NCI-H748 (cell line): ENCODE measurements at regions not wholly inside any gene's neighbourhood (a gene's known extent, or its start where the extent isn't known, plus 50 kb on each side); places are given as distances from the start of the nearest gene placed in this dataset.
A peak's percentile ranks its signal among the peaks of the same experiment; 100 is the strongest.

Source experiments
- DNase-seq: peaks from one replicate; lab custom pipeline; 2025; ENCODE audit not compliant: unreplicated experiment; lab: John Stamatoyannopoulos, UW

DNA sequence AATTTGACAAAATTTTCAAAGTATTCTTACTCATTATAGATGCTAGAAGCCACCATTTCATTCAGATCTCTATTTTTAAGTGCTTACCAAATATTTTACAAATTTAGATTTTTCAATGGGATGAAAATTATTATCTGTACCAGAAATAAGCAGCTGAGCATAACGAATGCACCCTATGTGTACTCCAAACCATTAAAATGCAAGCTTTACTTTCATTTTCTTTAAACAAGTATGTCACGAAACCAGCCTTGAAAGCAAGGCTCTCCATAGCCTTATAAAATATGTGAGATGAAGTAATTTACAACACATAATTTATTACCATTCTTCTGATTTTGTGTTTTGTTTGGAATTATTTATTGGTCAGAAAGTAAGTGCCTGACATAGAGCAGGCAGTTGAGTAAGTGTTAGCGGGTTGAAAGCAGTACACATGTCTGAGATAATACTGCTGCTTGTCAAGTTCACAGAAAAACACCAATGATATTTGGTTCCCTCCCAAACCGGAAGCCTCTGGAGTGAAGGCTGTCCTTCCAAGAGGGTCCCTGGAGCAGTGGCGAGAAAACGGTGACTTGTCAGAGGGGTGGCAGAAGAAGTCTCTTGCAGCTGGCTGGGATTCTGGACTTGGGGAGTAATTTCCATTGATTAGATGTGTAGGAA is 322.7 kb upstream of the PFKP start:
- no peak for DNase-seq

DNA sequence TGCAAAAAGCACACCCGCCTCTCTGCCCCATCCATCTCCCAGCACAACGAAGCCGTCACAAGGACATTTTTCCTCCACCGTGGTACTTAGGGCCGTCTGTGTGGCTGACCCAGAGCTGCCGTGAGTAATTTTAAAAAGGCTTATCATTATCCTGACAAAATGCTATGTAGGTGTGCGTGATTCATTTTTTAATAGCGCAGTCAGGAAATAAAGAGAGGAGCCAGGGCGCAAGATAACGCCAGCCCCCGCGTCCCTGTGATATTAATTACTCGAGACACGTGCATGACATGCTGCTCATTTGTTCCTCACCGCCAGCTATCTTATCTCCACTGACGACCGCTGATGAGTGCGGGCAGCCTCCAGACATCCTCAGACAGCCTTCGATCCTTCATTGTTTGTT is 332.7 kb upstream of the PFKP start:
- no peak for DNase-seq

DNA sequence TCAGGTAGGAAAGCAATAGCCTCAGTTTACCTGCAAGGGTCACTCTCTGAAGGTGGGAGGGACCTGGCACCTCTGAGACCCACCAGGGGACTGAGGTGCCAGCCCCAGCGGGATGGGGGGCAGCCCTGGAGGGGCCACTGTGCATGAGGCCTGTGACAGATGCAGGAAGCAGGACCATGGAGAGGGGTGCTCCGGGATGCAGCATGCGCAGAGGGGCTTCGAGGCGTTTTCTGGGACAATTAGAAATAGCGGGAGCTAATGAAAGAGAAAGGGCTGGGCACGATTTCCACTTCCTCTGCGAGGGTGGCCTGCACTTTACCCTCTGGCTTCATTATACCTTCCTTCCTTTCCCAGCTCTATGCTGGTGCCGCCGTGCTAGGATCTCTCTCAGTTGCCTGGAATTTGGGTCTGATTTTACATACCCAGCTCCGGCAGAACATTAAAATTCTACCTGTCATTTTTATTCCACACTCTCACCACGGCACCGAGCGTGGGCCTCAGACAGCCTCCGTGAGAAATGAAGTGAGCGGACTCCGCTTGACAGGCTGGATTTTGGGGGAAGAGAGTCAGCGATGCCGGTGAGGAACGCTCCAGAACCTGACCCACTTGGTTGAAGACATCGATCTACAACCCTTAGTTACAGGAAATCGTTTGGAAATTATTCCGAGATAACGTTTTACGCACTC is 333.9 kb upstream of the PFKP start:
- DNase-seq: no peak

DNA sequence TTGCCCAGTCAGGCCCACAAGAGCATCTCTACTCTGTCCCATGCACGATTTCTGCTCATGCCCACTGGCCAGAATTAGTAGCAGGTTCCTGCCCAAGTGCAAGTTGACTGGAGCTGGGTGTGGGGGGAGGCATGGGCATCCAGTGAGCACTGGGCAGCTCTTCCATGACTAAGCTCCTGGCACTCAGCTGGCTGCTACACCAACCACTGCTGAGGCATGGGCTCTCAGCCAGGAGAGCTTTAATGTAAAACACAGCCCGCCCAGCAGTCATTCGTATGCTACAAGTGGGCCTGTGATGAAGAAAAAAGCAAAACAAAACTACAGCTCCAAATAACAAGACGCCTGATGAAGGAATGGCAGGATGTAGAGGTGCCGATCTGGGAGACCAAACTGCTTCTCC is 335.4 kb upstream of the PFKP start:
- DNase-seq: no peak

DNA sequence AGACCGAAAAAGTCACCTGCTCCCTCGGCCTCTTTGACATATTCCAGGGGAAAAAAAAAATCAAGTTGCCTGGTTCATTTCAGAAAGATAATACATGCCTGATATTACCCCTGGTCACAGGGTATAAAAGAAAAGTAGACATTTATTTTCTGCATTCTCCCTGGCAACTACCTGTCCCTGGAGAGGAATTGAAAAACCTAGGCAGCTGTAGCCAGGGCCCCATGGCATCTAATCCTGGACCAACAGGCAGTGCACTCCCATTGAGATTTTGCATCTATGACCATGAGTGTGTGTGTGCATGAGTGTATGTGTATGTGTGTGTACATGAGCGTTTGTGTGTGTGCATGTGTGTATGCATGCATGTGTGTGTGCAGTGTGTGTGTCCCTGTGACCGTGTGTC is 338.2 kb upstream of the PFKP start:
- no peak for DNase-seq

DNA sequence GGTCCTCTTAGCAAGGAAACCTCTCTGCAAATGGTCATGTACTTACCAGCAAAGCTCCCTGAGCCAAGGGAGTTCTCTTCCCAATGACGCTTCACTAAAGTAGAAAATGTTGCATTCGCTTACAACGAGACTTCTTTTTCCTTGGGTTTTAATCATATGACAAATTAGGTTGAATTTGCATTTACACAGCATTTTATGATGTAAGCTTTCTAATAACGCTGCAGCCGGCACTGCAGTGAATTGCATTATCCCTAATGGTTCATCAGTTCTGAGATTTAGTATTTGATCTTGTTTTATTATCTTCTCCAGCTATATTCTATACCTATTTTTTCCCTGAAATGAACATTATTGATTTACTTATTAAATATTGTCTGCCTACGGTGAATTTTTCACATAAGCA is 339.3 kb upstream of the PFKP start:
- no peak for DNase-seq

DNA sequence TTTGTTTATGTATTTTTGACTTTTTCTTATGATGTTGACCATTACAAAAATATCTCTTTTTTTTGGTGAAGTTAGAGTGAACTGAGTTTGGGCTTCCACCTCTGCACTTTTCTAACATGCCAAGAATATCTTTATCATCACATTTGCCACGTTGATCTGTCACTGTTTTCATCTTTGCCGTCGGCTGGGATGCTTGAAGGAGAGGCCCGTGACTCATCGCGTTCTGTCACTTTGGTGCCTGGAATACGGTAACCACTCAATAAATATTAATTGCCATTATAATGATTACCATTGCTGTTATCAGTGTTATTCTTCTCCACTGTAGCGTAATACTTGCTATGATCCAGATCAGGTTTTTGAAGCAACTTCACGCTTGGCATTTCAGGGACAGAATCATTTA is 350.8 kb upstream of the PFKP start:
- no peak for DNase-seq

DNA sequence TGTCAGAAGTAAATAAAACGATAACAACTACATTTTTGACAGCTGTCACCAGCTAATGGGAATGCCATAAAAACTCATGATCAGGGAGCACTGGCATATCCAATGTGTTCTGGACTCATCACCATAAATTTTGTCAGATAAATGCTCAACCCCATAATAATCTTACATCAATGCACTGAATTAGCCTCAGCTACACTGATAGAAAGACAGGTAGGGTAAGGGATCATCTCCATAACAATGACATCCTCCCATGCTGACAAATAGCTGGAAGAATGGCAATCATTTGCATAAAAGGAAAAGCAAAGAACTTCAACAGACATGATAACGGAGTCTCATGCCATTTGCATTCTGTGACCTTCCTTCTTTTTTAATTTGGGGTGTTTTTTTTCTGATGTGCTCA is 352.8 kb upstream of the PFKP start:
- no peak for DNase-seq

DNA sequence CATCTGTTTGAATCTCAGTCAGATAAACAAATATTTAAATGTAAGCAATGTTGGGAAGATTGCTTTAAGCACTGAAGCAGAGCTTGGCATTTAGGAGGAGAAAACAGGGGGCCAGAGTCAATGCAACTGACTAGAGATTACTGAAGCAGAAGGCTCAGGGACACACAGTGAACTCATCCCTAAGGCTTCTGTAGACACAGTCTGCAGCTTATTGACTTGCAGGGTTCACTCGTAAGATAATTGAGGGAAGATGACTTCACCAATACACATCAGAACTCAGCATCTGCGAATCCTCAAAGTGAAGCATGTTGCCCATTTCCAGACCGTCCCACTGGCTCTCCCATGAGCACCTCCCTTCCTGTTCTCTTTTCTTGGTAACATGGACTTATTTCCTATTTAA is 363.4 kb upstream of the PFKP start:
- DNase-seq: no peak

DNA sequence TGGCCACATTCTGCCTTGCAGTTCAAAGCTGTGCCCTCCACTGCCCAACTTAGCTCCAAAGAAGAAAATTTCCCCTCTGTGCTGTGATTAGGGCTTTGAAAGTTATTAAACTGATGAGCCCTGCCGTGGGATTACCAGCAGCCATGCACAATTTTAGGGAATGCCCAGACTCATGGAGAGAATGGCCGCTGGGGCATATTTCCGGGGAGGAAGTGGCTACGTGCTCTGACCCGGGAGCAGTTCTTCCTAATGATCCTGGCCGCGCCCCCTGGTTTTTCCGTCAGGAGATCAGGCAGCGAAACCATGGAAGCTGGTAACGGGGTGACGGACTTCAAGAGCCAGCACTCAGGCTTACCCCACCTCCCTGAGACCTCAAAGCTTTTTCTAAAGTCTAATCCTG is 365.5 kb upstream of the PFKP start:
- DNase-seq: no peak

DNA sequence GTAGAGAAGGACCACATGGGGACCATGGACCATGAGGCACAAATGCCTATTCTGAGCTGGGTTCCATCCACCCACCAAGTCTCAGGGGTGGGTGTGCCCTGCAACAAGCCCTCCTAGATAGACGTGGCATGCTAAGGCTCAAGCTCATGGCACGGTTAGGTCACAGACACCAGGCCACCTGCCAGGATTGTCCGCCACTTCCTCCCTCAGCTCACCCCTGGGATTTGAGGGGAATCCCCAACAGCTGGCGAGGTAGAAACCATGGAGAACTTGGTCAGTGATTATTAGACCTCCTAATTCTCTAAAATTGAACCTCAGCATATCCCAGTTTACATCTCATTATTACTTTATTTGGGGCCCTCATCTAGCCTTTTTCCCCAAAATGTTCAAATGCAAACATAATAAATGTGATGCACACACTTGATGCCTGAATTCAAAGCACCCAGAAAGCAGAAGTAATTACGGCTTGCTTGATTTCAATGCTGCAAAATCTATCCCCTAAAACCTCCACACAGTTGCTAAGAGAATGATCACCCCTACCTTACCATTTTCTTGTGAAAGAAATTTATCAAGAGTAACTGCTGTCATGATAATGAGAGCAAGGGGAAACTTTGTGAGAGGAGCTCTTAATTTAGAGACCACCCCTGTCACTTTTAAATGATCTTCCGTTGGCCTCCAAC is 366.6 kb upstream of the PFKP start:
- DNase-seq: no peak

DNA sequence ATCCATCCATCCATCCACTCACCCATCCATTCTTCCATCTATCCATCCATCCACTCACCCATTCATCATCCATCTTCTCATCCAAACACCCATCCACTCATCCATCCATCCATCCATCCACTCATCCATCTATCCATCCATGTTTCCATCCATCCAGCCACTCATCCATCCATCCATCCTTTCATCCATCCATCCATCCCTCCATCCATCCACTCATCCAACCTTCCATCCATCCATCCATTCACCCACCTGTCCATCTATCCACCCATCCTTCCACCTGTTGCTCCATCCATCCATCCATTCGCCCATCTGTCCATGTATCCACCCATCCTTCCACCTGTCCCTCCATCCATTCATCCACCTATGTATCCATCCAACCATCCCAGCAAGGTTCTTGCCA is 378.4 kb upstream of the PFKP start:
- no peak for DNase-seq

DNA sequence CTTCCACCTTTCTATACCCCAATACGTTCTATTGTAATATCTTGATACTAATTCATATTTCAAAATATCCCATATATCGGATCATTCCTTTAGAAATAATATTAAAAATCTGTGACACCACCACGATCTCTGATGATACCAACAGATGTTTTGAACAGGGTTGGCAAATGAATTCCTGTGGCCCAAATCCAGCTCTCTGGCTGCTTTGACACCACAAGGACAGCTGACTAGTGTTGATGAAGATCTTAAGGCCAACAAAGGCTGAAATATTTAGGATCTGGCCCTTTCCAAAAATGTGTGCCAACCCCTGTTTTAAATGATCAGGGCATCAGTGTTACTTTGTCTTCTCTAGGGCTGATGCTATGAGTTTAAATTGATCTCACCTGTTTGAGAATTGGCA is 380.7 kb upstream of the PFKP start:
- DNase-seq: no peak

DNA sequence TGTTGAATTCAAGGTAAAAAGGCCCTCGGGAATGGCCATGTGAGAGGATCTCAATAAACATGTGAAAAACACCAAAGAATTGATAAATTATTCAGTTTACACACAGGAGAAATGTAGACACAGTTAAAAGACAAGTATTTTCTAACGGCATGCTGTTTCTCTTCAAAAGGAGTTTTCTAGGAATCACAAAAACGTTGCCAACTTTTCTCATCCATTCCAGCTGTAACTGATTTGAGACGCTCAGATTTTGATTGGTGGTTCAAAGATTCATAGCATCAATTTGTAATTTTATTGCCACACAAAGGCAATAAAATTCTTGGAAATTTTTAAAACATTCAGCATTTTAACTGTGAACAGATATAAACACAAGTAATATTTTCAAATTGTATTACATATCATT is 384.9 kb upstream of the PFKP start:
- no peak for DNase-seq

DNA sequence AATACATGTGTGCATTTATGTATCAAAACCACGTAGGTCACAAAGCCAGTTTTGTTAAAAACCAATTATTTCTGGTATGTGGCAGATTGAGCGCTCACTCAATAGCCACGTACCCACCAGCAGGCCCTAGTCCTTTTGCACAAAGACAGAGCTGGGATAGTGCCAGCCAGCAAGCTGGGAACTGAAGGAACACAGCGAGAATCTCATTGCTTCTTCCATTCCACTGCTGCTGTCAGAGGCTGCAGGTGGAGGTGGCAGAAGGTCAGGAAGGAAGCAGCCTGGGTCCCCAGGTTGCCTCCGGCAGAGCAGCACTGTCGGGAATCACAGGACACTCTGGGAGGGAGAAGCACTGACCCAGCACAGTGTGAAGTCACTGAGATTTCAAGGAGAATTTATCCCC is 385.5 kb upstream of the PFKP start:
- no peak for DNase-seq

DNA sequence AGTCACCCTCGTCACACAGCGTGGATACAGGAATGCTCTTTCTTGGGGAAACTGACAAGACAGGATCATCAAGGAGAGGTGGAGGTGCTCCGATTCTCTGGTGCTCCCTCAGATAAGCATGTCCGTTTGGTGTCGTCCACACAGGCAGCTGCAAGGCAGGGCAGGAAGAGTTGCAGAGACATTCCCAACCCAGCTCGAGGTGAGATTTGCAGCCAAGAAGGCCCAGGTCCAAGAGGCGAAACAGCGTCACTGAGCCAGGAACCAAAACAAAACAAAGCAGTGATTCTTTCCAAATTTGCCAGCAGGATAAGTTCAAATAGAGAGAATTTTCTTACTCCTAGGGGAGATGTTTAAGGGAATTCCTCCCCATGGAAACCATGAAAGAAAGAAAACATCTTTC is 386.5 kb upstream of the PFKP start:
- no peak for DNase-seq

DNA sequence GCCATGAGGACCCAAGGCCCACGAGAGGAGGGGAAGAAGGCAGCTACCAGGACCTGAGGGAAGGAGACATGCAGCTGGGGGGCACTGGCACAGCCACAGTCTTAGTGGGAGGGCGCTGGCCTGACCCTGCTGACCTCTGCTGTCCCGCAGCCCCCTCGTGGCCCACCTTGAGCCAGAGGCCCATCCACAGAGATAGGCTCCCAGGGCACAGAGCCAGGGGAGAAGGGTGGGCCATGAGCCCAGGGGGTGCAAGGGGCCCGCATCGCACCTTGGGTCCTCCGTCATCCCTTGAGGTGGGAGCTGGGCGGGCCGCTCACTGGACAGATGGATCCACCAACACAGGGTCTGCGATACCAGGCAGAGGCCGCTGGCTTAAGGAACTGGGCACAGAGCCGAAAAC is 387.7 kb upstream of the PFKP start:
- DNase-seq: no peak

DNA sequence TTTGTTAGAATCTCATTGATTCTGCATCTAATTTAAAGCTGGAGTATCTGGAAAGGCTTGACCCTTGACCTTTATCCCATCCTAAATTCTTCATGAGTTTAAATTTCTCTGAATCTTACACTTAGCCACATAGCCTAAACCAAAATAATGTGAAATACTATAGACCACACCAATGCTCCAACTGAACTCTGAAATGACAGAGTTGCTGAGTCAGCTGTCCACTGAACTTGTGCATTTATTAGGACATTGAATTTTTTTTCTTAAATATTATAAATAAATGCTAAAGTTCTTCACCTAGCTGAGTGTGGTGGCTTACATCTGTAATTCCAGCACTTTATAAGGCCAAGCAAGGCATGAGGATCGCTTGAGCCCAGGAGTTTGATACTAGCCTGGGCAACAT is 390.9 kb upstream of the PFKP start:
- DNase-seq: no peak

DNA sequence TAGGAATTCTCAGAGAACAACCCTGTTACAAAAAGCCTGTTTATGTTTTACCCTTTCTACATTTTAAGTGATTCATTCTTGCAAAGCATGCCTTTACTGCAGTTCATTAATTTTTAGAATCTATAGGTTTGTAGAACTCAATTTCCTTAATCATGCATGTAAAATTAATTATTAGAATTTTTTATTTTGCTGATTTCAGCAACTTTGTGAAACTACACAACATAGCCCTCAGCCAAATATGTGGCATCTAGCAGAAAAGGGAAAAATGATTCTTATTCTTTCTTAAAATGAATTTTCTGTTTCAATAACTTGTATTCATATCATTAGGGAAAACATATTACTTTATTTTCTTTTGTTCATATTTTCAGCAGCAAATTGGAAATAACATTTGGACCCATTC is 392.9 kb upstream of the PFKP start:
- DNase-seq: no peak

DNA sequence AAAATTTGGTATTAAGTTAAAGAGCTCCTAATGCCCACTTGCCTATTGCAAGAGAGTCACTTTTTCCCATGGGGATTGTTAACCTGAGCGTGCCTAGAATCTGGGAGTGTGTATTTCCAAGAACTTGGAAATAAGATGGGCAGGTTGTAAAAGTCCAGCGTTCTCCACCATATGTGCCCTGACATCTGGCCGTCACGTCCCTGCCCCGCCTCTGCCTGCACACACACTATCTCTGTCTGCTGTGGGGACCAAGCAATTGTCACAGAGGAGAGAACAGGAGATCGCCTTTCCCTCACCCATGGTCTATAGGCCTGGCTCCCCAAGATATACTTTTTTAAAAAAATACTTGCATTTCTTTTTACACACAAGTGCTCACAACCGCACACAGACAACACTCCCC is 396.5 kb upstream of the PFKP start:
- no peak for DNase-seq

DNA sequence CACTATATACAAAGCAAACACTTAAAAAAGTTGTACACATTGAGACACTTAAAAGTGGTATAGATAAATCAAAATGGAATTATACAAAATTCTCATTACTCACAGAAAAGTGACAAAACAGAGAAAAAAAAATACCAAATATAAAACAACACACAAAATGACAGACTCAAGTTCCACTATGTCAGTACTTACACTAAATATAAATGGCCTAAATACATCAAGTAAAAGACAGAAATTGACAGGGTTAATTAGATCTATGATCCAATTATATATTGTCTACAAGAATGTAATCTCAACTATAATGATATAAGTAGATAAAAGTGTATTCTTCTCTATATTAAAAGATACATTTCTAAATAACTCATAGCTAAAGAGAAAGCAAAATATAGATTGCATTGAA is 401.6 kb upstream of the PFKP start:
- DNase-seq: no peak

DNA sequence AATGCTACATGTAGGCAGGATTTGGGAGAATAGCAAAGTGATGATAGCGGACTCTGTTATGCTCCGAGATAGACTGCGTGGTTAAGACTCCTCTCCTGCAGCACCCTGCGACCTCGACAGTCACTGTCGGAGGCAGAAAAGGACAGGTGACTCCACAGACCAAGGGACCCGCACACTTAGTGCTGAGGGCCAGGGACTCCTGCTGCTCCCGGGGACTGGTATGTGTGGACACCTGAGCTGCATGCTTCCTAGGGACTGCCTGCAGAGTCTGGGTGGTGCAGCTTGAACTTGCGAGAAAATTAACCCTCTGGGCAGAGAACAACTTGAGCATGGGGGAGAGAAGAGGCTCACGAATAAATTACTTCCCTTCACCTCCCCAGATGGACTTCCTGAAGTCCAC is 407.1 kb upstream of the PFKP start:
- DNase-seq: peak; percentile 44
